Right renal cortex interstitium (tissue), 3 donors: ENCODE measurements at regions not wholly inside any gene's neighbourhood (a gene's known extent, or its start where the extent isn't known, plus 50 kb on each side); places are given as distances from the start of the nearest gene placed in this dataset.

ENCODE experiments used
- DNase-seq, 3 donors: peaks; one replicate each; pipeline ENCODE4 v3.0.0-alpha.2; 2013; ENCODE audit warnings: low read depth in 3 of 3, low spot score in 2 of 3

DNA sequence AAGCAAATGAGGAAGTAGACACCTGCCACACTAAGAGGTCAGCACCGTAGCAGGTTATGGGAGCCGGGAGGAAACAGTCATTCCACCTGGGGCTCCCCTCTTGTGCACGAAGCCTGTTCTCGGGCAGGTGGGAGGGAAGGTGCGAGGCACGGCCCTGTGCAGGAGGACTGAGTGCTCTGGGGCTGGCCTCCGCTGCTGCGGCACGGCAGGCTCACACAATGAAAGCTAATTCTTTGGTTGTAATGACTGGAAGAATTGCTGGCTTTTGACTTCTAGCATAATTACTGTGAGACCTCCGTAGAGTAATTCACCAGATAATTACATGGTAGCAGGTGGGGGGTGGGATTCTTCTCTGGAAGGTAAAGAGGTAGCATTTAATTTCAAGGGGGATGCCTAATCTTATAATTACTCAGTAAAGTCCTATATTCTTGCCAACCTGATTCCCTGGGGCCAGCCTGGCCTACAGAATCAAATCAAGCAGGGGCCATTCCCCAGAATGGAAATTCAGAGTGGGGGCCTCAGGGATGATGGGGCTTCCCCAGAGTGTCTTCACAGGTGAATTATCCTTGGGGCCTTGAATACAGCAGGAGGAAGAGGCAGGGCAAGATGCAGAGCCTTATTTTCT is 129.1 kb downstream of the TPRA1 start:
- no peak for DNase-seq

DNA sequence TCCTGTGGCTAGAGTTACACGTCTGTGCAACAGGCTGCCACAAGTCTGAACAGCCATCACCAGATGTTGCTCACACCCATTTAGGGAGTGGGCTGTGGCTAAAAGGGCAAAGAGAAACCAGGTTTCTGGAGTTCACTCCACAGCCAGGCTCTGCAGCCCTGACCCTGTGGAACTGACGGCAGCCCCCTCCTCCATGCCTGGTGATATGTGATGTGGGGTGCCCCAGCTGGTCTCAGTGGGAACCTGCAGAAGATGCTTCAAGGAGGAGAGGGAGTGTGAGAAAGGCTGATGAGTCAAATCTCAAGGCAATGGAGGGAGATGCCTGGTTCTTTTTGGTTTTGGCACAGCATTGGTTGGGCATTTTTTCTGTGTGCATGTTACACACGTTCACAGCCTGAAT is 130.6 kb downstream of the TPRA1 start:
- no peak for DNase-seq

- DNase-seq = peak; percentile 62 to 71 (median 66)
Observed at GRCh38 chr3:127458696-127459604, 131.6 kb downstream of the TPRA1 start.

DNA sequence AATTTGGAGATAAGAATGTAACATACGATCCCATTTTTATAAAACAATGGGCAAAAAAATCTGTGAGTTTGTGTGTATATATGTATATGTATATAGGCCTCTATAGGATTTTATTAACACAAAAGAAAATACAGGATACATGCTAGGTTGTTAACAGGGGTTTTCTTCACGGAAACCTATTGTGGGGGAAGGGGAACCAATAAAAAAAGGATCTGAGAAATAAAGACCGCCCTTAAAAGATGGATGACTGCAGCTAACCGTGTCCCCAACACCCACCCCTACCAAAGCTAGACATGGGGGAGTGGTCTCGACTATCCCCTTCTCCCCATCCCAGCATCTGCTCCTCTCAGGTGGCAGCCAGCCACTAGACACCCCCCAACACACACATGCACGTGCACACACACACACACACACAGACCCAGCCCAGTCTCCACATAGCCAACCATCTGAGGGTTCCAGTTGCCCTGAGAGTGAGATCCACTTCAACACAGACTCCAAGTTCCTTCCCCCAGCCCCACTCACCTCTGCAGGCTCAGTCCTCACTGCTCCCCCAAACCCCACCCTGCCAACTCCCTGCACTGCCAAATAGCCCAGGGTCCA is 132.9 kb downstream of the TPRA1 start:
- no peak for DNase-seq

- DNase-seq = no peak
Observed at GRCh38 chr3:127457094-127457475, 133.4 kb downstream of the TPRA1 start.

- DNase-seq = no peak
Observed at GRCh38 chr3:127456471-127457093, 134.0 kb downstream of the TPRA1 start.

GRCh38 chr3:127455541-127456450 is 134.7 kb downstream of the TPRA1 start:
- peak; percentile 20 to 52 (median 49) for DNase-seq

DNA sequence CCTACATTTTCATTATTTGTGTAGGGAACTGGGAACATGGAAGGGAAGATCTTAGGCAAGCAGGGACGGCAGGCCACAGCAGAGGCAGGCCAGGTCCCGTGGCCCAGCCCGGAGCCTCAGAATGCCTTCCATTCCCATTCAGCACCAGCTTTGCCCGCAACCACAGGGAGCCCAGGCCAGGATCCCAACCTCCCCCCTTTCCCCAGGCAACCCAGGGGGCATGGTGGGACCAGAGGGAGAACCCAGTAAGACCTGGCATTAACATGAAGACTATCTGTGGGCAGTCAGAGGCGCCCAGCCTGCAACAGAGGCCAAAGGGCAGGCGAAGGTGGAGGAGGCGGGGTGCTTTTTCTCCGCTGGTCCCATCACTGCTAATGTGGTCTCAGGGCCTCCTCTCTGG is 135.6 kb downstream of the TPRA1 start:
- DNase-seq = no peak

DNA sequence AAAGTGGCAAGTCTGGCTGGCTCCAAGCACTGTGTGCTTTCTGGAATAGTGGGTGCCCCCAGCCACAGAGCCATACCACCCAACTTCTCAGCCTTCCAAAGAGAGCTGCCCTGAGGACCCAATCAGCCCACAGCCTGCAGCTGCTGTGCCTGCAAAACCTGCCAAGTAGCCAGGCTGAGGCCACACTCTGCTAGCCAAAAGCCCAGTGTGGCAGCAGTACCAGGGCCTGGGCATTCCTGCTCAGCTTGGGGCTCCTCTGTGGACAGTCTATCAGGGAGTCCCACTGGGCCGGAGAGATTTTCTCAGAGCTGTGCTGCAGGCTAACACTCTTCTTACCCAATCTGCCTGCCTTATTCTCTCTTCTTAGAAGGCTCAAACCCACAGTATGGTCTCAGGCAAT is 136.5 kb downstream of the TPRA1 start:
- no peak for DNase-seq

GRCh38 chr3:127452321-127452821 is 138.2 kb downstream of the TPRA1 start:
- no peak for DNase-seq

- no peak for DNase-seq
Observed at GRCh38 chr3:127451321-127451720, 139.2 kb downstream of the TPRA1 start.

GRCh38 chr3:127450331-127450730 is 140.2 kb downstream of the TPRA1 start:
- no peak for DNase-seq

- DNase-seq = no peak
Observed at GRCh38 chr3:127449486-127450212, 140.9 kb downstream of the TPRA1 start.

- no peak for DNase-seq
Observed at GRCh38 chr3:127448671-127449070, 141.9 kb downstream of the TPRA1 start.

DNA sequence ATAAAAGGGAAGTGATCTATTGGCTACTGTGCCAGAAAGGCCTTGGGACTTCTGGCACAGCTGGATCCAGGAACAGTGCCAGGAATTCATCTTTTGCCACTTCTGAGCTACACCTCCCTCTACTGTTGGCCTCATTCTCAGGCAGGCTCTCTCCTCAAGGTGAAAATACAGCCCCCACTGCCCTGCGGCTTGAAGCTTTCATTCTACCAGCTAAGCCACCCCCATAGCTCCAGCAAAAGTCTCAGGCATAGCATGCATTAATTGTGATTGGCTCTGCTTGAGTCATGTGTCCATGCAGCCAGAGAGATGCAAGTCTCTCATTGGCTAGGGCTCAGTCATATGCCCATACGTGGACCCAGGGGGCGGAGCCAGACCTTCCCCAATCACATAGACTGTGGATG is 142.4 kb downstream of the TPRA1 start:
- no peak for DNase-seq

DNA sequence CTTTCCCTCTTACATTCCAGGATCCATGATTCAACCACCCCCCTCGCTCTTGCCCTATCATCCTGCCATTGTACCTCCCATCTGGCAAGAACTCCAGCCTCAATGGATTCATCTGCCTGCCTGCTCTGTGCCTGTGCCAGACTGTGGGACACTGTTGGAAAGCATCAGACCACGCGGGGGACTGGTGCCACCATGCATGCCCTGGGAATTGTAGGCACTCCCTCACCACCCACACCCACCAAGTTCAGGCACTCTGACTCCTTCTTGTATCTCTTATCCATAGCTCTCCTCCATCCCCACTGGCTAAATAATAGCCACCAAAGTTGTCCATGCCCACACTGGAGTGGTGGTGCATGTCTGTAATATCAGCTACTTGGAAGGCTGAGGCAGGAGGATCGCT is 143.8 kb downstream of the TPRA1 start:
- no peak for DNase-seq

DNA sequence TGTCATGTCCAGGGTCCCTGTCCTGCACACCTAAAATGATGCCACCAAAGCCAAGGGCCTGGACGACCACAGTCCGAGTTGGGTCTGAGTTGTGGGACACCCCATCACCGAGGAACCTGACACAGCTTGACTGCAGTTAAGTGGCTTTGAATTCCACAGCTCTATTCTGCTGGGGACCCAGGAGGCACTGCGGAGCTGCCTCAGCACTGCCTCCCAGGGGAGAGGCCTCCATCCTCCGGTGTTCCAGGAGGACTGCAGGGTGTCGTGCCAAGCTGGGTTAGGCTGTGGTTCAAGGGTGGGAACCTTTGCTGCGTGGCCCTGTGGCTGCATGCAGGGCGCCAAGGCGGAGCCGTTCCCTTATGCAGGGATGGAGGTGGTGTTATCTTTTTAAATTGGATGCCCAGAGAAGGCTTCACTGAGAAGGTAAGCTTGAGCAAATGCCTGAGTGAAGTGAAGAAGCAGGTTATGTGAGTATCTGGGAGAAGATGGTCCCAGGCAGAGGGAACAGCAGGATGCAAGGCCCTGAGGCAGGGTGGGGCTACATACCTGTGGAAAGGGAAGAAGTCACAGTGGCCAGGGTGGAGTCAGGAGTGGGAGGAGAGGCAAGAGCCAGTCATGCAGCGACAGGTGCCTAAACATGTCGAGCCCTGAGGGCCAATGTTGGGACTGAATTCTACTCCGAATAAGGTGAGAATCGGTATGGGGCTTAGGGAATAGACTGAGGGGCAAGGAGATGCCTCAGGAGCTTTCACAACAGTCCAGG is 144.8 kb downstream of the TPRA1 start:
- no peak for DNase-seq

- no peak for DNase-seq
Observed at GRCh38 chr3:127444761-127445160, 145.8 kb downstream of the TPRA1 start.
